PC-3 (cell line): ENCODE measurements at regions not wholly inside any gene's neighbourhood (a gene's known extent, or its start where the extent isn't known, plus 50 kb on each side); places are given as distances from the start of the nearest gene placed in this dataset.

ENCODE experiments used
- EZH2phosphoT487 ChIP-seq: fragments of 300-600 bp; sonication (generic); IDR thresholded peaks from 2 replicates; pipeline ENCODE4 v1.6.1; 2018; ENCODE audit warnings: mild to moderate bottlenecking, antibody characterized with exemption, low read length, borderline replicate concordance
- TF ChIP-seq, protein P1 (sequence below): fragments of 300-600 bp; sonication (generic); conservative IDR thresholded peaks from 2 replicates; pipeline ENCODE4 v1.5.1; 2017; ENCODE audit warnings: antibody characterized with exemption, low read depth, mild to moderate bottlenecking, low read length

DNA sequence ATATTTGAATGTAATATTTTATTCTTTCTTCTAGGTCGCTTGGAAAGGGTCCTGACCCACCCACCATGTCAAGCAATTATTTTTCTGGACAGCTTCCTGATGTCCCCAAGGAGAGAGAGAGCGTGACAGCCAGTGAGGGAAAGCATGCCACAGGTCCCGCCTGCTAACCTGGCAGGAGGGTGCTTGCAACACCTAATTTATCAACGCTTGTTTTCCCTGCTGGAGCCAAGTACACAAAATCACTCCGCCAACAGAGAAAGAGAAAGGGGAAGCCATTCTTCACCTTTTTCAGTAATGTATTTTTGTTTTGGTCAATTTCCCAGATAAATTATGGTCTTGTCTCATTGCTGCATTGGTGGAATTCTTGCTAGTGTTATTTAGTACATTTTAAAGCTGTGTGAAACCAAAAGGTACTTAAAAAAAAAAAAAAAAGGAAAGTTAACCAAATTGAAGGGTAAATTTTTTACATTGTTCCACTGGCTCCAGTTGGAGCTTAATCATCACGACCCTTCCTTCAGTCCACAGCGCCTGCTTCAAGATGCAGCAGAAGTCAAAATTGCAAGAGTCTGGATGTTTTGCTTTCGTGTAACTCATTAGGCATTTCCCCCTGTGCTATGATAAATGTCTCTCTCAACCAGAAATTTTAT, 88.5 kb upstream of the COPS8 start:
- TF ChIP-seq, protein P1, sequence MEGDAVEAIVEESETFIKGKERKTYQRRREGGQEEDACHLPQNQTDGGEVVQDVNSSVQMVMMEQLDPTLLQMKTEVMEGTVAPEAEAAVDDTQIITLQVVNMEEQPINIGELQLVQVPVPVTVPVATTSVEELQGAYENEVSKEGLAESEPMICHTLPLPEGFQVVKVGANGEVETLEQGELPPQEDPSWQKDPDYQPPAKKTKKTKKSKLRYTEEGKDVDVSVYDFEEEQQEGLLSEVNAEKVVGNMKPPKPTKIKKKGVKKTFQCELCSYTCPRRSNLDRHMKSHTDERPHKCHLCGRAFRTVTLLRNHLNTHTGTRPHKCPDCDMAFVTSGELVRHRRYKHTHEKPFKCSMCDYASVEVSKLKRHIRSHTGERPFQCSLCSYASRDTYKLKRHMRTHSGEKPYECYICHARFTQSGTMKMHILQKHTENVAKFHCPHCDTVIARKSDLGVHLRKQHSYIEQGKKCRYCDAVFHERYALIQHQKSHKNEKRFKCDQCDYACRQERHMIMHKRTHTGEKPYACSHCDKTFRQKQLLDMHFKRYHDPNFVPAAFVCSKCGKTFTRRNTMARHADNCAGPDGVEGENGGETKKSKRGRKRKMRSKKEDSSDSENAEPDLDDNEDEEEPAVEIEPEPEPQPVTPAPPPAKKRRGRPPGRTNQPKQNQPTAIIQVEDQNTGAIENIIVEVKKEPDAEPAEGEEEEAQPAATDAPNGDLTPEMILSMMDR = no peak
- no peak for TF ChIP-seq EZH2phosphoT487
